Activated gamma-delta T cell treated with Interleukin-2 at 50 U/mL for 16 hours (primary cell): ENCODE measurements at regions not wholly inside any gene's neighbourhood (a gene's known extent, or its start where the extent isn't known, plus 50 kb on each side); places are given as distances from the start of the nearest gene placed in this dataset.

ENCODE experiments used
- DNase-seq: peaks from one replicate; pipeline ENCODE4 v3.0.0-alpha.2; 2020

DNA sequence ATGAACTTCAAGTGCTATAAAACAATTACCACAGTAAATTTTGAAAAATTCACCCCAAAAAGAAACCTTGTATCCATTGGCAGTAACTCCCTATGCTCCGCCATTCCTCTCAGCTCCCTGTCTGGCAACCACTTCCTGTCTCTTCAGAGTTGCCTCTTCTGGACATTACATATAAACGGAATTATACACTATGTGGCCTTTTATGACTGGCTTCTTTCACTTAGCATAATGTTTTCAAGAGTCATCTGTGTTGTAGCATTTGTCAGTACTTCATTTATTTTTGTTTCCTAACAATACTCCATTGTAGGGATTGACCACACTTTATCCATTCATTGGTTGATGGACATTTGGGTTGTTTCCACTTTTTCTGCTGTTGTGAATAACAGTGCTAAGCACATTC, 50.1 kb downstream of the CEP43 start:
- DNase-seq = no peak

DNA sequence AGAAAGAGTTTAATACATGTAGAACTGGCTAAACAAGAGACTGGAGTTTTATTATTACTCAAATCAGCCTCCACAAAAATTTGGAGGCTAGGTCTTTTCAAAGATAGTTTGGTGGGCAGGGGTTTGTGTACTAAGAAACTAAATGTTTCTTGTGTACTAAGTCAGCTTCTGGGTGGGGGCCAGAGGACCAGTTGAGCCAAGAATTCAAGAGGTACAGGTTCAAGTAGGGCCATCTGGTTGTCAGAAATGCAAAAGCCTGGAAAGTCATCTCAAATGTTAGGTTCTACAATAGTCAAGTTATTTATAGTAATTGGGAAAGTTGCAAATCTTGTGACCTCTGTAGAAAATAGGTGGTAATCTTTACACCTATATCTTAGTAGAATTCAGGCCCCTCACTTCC, 51.7 kb downstream of the CEP43 start:
- no peak for DNase-seq

DNA sequence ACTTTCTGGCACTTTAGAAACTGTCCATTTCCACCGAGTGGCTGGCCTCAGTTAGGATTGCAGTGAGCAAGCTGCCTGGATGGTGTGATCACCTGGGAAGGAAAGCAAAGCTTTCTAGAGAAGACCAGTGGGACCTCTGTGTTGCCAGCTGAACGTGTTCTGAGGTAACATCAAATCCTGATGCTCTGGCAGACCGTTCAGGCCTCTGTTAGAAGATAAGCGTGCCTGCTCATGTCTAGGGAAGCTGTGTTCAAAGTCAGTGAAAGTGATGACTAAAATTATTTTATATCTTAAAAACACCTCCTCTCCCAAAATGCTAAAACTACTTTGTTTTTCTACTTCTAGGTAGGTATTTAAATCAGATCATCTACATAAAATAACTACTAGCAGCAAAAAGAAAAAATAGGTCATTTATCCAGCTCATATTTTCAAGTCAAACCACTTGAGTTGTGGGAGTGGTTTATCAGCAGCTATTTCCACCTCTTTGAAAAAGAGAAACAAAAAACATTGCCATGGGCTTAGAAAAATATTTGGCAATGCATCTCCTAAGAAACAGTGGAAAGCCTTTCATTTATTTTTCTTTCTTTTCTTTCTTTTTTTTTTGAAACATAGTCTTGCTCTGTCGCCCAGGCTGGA, 54.8 kb downstream of the CEP43 start:
- DNase-seq = no peak

DNA sequence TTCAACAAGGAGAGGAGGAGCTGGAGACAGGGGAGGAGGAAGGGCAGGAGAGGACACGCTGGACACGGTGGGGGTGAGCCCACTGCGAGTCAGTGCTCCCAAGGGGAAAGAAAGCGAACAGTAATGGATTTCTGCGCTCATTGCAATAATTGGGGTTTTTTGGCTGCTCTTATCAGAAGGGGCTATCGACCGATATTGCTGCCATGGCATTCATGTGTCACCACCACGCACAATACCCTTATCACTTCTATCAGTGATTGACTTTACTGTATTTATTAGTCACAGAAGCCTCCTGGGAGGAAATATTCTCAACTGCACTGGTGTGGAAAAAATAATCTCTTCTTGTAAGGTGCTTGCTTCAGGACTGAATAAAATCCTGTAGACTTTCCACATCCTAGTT, 55.8 kb downstream of the CEP43 start:
- no peak for DNase-seq

DNA sequence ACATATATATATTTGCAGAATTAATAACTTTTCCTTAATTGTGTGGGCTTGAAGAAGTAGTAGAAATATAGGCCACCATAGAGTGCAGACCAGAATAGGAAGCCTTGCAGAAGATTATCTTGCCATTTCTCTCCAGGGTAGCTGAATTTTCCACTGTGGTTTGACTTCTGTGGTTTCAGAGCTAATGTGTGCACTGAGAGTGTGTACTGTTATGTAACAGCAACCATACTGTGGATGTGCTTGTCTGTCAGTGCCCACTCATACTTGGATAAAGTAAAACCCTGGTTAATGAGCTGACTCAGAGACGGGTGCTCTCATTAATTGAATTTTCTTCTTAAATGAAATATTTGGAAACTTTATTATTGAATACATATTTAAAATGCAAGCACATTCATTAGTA, 57.2 kb downstream of the CEP43 start:
- DNase-seq = peak; percentile 19

DNA sequence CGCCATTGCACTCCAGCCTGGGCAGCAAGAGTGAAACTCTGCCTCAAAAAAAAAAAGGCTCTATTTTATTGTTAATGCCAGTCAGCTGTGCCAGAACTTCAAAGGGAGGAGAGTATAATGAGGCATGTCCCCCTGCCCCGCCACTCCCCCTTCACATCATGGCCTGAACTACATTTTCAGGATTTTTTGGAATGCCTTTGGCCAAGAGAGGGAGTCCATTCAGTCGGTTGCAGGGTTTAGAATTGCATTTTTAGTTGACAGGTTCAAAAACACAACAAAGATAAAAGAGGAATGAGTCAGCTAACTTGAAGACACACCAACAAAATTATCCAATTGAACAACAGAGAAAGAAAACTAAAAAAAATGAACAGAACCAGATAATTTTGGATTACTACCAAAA, 59.1 kb downstream of the CEP43 start:
- DNase-seq = no peak
